HFFc6 (cell line): ENCODE measurements at regions not wholly inside any gene's neighbourhood (a gene's known extent, or its start where the extent isn't known, plus 50 kb on each side); places are given as distances from the start of the nearest gene placed in this dataset.
"Not testable (repeated sequence)": the region's sequence is repeated elsewhere in the genome, so short reads cannot be mapped to it uniquely, and the experiment has no call there.

ENCODE experiments used
- DNase-seq: peaks from one replicate; pipeline ENCODE4 v3.0.0-alpha.2; 2018
- H3K27ac Mint-ChIP-seq: 2 replicates; pipeline ENCODE4 v1.8.0; 2020; ENCODE audit warnings: mild to moderate bottlenecking, mixed read lengths
- H3K27me3 Mint-ChIP-seq: 2 replicates; pipeline ENCODE4 v1.8.0; 2021; ENCODE audit warnings: mild to moderate bottlenecking, moderate library complexity, mixed read lengths; ENCODE audit not compliant: insufficient read depth
- H3K36me3 Mint-ChIP-seq: 2 replicates; pipeline ENCODE4 v1.8.0; 2021; ENCODE audit warnings: low read depth, mixed read lengths
- H3K4me1 Mint-ChIP-seq: 2 replicates; pipeline ENCODE4 v1.8.0; 2020; ENCODE audit warnings: low read depth, mixed read lengths
- H3K4me3 Mint-ChIP-seq: 2 replicates; pipeline ENCODE4 v1.8.0; 2020; ENCODE audit warnings: mild to moderate bottlenecking, moderate library complexity, mixed read lengths
- H3K9me3 Mint-ChIP-seq: 2 replicates; pipeline ENCODE4 v1.8.0; 2020; ENCODE audit warnings: mild to moderate bottlenecking, mixed read lengths
- TF ChIP-seq, protein P1 (sequence below): fragments of 200-600 bp; sonication (generic); IDR thresholded peaks from 2 replicates; pipeline ENCODE4 v1.5.0; 2021; ENCODE audit warnings: antibody characterized with exemption, mild to moderate bottlenecking

GRCh38 chr15:66884661-66885237 is 180.7 kb upstream of the SMAD3 start:
- H3K27ac Mint-ChIP-seq, result no peak overlapping the region; the same call in 1 of the 2 replicates
- DNase-seq, result no peak
- H3K36me3 Mint-ChIP-seq, result peaks cover 6% of the 10 kb centered on the region; the same call in 1 of the 2 replicates
- no peaks in the 10 kb centered on the region for H3K9me3 Mint-ChIP-seq
- peaks cover 72% of the 10 kb centered on the region for H3K4me1 Mint-ChIP-seq
- no peak overlapping the region for H3K4me3 Mint-ChIP-seq
- TF ChIP-seq, protein P1, sequence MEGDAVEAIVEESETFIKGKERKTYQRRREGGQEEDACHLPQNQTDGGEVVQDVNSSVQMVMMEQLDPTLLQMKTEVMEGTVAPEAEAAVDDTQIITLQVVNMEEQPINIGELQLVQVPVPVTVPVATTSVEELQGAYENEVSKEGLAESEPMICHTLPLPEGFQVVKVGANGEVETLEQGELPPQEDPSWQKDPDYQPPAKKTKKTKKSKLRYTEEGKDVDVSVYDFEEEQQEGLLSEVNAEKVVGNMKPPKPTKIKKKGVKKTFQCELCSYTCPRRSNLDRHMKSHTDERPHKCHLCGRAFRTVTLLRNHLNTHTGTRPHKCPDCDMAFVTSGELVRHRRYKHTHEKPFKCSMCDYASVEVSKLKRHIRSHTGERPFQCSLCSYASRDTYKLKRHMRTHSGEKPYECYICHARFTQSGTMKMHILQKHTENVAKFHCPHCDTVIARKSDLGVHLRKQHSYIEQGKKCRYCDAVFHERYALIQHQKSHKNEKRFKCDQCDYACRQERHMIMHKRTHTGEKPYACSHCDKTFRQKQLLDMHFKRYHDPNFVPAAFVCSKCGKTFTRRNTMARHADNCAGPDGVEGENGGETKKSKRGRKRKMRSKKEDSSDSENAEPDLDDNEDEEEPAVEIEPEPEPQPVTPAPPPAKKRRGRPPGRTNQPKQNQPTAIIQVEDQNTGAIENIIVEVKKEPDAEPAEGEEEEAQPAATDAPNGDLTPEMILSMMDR, result no peak
- peaks cover 9% of the 10 kb centered on the region for H3K27me3 Mint-ChIP-seq

DNA sequence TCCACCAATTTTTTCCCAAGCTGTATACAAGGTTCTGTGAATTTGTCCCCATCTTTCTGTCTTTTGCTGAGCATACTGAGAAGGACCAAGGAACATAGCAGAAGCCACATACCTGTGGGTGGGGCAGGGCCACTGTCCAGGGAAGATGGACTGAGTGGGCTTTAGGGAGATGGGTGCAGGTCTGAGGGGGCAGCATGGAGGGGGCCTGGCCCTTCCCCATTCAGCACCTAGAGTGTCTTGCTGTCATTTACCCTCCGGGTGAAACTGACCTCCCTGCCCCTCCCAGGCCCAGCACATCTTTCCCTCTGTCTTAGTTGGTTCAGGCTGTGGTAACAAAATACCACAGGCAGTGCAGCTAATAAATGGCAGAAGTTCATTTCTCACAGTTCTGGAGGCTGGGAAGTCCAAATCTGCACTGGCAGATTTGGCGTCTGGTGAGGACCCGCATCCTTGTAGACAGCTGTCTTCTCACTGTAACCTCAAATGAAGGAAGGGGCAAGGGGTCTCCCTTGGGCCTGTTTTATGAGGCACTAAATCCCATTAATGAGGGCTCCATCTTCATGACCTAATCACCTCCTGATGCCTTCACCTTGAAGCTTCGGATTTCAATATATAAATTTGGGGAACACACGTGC is 180.0 kb upstream of the SMAD3 start:
- H3K4me3 Mint-ChIP-seq, result no peak overlapping the region
- H3K4me1 Mint-ChIP-seq, result peaks cover 66% of the 10 kb centered on the region
- H3K27me3 Mint-ChIP-seq, result peaks cover 9% of the 10 kb centered on the region
- H3K27ac Mint-ChIP-seq, result no peak overlapping the region
- H3K36me3 Mint-ChIP-seq, result peaks cover 6% of the 10 kb centered on the region; the same call in 1 of the 2 replicates
- no peak for DNase-seq
- TF ChIP-seq, protein P1, result no peak
- H3K9me3 Mint-ChIP-seq, result no peaks in the 10 kb centered on the region

GRCh38 chr15:66886241-66886675 is 179.1 kb upstream of the SMAD3 start:
- peaks cover 58% of the 10 kb centered on the region for H3K4me1 Mint-ChIP-seq
- H3K9me3 Mint-ChIP-seq, result no peaks in the 10 kb centered on the region
- TF ChIP-seq, protein P1, result no peak
- peaks cover 4% of the 10 kb centered on the region for H3K27me3 Mint-ChIP-seq
- no peak overlapping the region for H3K27ac Mint-ChIP-seq
- no peak overlapping the region for H3K4me3 Mint-ChIP-seq
- no peak for DNase-seq
- peaks cover 6% of the 10 kb centered on the region; the same call in 1 of the 2 replicates for H3K36me3 Mint-ChIP-seq

- Mint-ChIP-seq H3K27me3 (peaks cover 4% of the 10 kb centered on the region), H3K27ac (no peak overlapping the region), H3K36me3 (peaks cover 6% of the 10 kb centered on the region; the same call in 1 of the 2 replicates), H3K4me1 (peaks cover 58% of the 10 kb centered on the region), H3K9me3 (no peaks in the 10 kb centered on the region), H3K4me3 (no peak overlapping the region)
- TF ChIP-seq, protein P1, result no peak
- DNase-seq, result no peak
These were observed 178.6 kb upstream of the SMAD3 start for GRCh38 chr15:66886686-66887273.

DNA sequence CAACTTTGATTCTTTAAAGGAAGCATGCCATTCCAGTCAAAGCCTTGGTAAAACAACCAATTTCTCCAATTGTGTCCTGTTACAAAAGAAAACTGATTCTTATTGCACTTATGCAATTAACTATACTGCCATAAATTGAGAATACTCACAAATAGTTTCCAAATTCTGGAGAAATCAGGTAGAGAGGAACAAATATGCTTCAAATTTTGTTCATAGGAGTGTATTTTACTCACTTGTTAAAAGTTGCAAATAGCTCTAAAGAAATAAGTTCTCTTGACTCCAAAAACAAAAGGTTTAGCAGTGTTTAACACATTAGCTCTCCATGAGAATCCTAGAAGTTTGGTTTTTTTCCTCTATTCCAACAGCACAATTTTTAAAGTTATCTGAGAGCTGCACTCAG is 176.1 kb upstream of the SMAD3 start:
- H3K27me3 Mint-ChIP-seq, H3K36me3 Mint-ChIP-seq, H3K9me3 Mint-ChIP-seq, H3K27ac Mint-ChIP-seq, H3K4me3 Mint-ChIP-seq, DNase-seq: not testable (repeated sequence)
- H3K4me1 Mint-ChIP-seq, result peaks cover 44% of the 10 kb centered on the region

- Mint-ChIP-seq H3K9me3 (no peaks in the 10 kb centered on the region), H3K4me3 (no peak overlapping the region), H3K27me3 (no peaks in the 10 kb centered on the region), H3K27ac (no peak overlapping the region), H3K4me1 (peaks cover 46% of the 10 kb centered on the region), H3K36me3 (no peaks in the 10 kb centered on the region)
- DNase-seq, result no peak
- TF ChIP-seq, protein P1, result no peak
These were observed 173.6 kb upstream of the SMAD3 start for GRCh38 chr15:66891776-66892175.
